GM13977 (cell line): ENCODE measurements at regions not wholly inside any gene's neighbourhood (a gene's known extent, or its start where the extent isn't known, plus 50 kb on each side); places are given as distances from the start of the nearest gene placed in this dataset.

Experiments
- DNase-seq: peaks from one replicate; pipeline ENCODE4 v3.0.0; 2012; ENCODE audit warnings: low spot score
- CTCF ChIP-seq: IDR thresholded peaks from 2 replicates; pipeline ENCODE4 v1.5.1; 2012; ENCODE audit warnings: mild to moderate bottlenecking, control low read depth; ENCODE audit not compliant: insufficient read depth; ENCODE audit errors: extremely low read depth, missing control alignments
- in situ Hi-C: fragments of 300-500 bp; cut with MboI; formaldehyde crosslinking; loops from one replicate; pipeline ENCODE4 v1.12.0; 2022; ENCODE audit warnings: low sequenced_read_pairs, low pct_unique_long_range_greater_than_20kb, mixed read lengths, inconsistent platforms; ENCODE audit not compliant: unreplicated experiment

- in situ Hi-C loops: no loop called here
- DNase-seq: no peak
- TF ChIP-seq CTCF: no peak
Measured at GRCh38 chr5:6235726-6236125, 142.6 kb downstream of the MED10 start.

DNA sequence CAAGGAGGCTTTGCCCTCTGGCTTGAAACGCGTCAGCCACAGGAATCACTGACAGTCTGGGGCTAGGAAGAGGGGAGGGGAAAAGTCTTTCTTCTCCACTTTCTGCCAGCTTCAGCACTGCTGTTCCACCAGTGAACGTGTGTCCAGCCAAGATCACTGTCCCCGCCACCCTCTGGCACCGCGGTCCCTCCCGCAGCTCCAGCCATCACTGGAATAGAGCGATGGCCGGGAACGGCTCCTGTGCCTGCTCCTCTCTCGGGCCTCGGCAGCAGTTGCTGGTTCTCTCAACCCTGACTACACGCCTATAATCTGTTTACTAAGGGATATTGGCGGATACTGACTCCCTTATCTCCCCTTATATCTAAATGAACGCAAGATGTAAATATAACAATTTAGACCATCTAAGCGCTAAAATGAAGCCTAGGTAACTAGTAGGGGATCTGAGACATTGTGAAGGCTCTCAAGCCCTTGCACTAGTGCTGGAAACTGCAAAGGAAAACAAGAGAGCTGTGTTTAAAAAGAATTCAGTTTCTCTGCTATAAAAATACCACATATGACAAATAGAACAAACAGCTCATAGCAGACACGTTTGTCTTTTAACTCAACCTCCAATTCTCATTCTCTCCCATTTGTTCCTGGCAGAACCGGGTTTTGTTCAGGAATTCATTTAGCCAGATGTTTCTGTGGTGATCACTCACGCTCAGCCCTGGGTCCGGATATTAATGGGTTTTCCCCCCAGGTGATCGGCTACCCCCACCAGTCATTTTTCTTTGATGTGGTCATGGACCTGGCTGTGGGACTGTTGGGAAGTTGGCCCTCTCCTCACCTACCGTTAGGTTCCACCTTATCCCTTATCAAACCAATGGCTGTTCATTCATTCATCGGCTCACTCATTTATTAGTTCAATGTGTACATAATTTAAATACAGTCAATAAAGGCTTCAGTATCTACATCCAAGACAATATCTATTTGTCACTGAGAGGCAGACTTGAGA lies 149.8 kb downstream of the MED10 start:
- no peak for DNase-seq
- in situ Hi-C loops: no loop called here
- TF ChIP-seq CTCF: no peak

GRCh38 chr5:6225121-6225607 lies 153.2 kb downstream of the MED10 start:
- DNase-seq: no peak
- in situ Hi-C loops: no loop called here
- TF ChIP-seq CTCF: no peak

DNA sequence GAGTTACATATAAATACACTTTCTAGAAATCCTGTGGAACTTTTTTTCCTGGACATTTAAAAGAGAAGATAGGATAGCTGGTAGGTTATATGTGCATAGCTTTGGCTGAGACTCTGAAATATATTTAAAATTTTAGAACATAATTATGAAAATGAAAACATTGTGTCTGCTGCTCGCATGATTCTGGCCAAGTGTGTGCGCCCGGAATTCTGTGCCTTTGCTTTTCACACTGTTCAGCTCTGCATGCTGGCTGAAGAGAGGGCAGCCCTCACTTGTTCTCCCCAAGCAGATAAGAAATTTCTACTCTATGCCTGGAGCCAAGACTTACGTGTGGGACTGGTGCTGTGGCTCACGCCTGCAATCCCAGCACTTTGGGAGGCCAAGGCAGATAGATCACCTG lies 153.9 kb downstream of the MED10 start:
- in situ Hi-C loops: no loop called here
- TF ChIP-seq CTCF: no peak
- no peak for DNase-seq

DNA sequence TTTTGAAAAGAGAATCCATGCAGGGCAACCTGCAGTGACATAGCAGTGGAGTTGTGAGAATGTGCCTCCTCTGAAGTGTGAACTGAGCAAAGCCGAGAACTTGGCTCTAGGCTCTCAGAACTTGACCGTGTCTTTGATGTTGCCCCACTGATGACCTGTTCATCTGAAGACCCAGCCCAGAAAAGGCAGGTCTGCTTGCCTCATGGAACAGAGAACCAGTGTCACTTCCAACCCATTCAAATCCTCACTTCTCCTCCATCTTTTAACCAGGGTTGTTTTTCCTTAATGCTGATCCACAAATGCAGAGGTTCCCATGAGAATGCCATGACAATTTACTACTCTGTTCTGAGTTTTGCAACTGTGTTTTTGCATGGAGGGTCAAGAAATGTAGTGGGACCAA lies 155.4 kb downstream of the MED10 start:
- no peak for TF ChIP-seq CTCF
- DNase-seq: no peak
- in situ Hi-C loops: no loop called here

- in situ Hi-C loops: no loop called here
- no peak for TF ChIP-seq CTCF
- DNase-seq: no peak
Measured at GRCh38 chr5:6222121-6222520, 156.2 kb downstream of the MED10 start.
